Activated CD4-positive, CD25-positive, alpha-beta regulatory T cell (primary cell): ENCODE measurements at regions not wholly inside any gene's neighbourhood (a gene's known extent, or its start where the extent isn't known, plus 50 kb on each side); places are given as distances from the start of the nearest gene placed in this dataset.

Source experiments
- DNase-seq, 4 experiments: peaks; one replicate each; lab custom pipeline; 2025; lab: John Stamatoyannopoulos, UW

DNA sequence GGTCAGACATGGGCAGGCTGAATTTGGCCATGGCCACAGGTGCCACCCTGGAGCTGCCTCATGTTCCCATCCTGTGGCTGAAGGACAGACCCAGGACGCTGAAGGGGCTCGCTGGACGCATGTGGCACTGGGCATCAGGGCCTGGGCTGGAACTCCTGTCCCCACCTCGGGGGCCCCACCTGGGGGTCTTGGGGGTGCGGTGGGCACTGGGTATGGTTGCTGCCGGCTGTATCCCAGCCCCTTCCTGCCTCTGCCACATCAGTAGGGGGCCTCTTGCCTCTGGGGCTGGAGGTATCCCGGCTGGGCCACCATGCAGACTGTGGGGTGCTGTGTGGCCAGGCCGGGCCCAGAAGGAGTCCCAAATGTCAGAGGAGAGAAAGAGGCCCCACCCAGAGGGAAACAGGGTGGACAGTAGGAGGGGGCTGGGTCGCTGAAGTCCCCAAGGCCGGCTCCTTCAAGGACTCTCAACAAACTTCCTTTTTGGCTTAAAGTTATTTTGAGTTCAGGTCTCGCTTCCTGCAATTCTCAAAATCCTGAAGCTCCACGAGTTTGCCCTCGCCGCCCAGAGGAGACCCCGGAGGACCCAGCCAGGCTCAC lies 78.7 kb downstream of the SIK1 start:
- DNase-seq: no peak

DNA sequence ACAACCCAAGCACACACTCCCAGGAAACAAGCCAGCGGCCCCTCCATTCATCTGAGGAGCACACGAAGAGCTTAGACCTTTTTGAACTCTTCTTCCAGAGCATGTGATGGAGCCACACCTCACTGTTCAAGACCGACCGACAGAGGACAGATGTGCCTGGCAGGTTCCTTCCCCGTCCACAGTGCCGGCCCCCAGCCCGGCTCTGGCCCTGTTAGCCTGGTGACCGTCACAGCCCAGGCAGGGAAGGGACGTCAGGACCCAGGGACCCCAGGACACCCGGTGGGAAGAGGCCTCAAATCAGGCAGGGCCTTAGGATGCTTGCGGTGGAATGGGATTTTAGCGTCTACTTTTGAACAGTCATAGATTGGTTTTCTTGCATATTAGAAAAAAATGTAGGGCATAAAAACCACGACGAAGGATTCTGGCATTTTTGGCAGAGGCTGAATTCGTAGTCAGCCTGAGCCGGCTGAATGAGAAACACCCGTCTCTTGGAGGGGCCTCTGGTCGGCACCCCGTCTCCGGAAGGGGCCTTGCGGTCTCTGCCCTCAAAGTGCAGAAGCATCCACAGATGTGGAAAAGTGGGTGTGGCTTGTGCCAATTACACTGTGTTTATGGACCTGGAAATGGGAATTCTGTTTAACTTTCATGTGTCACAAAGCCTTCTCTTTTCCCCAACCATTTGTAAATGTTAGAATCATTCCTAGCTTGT lies 79.3 kb downstream of the SIK1 start:
- DNase-seq: no peak

DNA sequence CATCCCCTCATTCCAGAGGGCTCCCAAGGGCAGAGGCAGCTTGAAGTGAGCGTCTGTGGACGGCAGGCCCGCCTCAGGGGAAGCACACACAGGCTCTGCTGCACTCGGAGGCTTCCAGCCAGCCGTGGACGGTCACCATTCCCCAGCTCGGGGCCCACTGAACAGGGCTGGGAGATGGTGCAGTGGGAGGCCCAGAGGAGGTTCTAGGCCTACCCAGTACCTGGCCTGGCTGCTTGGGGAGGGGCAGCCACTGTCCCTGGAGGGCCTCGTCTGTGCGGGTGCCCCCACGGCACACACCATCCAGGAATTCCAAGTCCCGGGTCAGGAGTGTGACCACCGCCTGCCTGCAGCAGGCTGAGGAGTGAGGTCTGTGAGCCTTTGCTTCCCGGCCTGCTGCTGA lies 80.4 kb downstream of the SIK1 start:
- DNase-seq: no peak

DNA sequence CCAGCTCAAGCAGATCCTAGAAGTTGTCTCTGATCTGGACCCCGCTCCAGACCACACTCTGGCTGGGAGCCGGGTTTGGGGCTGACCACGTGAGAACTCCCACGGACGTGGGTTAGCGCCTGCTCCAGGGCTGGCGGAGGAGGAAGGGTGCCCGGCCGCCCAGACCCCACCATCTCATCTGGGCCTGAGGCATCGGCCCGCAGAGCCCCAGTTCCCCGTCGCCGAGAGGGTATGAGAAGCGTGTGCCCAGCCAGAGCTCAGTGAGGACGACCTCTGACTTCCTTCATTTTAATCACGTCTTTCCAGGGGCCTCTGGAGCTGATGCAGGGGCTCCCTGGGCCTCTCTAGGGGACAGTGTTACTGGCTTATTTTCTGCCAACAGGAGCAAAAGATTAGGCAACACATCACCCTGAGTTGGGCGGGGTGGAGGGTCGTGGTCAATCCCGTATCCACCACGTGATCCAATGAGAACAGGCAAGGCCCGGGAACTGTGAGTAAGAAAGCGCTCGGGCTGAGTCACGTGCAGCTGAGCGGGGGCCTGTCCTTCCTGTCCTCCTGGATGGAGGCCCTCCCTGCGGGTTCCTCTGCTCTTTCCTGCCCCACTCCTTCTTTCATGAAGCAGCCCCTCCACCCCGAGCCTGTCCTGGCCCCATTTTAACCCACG lies 81.1 kb downstream of the SIK1 start:
- no peak for DNase-seq

DNA sequence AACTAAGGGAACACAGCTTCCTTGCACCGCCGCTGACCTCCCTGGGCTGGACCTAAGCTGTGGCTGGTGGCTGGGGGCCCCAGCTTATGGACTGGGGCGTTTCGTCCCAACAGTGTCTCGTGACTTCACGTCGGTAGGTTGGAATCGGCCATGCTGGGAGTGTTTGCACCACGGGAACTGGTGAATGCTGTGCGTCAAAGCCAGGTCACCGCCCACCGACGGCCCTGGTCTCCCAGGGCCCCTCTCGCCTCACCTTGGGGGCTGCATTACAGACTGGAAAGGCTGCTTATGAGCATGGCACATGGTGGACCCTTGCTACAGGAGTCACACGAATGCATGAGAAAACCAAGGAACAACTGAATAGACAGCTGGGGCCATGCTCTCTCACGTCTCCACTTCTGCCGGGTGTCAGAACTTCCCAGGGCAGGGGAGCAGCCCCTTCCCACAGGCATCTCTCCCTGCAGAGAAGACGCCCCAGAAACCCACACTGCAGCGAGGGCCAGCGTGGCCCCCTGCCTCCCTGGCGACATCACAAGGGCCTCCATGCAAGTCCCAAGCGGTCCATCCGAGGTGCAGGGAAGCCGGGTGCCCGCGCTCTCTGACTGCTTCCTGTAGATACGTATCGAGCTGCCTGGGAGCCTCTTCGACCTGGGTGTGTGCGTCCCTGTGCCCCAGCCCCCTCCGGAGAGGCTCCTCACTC lies 81.7 kb downstream of the SIK1 start:
- DNase-seq: no peak

DNA sequence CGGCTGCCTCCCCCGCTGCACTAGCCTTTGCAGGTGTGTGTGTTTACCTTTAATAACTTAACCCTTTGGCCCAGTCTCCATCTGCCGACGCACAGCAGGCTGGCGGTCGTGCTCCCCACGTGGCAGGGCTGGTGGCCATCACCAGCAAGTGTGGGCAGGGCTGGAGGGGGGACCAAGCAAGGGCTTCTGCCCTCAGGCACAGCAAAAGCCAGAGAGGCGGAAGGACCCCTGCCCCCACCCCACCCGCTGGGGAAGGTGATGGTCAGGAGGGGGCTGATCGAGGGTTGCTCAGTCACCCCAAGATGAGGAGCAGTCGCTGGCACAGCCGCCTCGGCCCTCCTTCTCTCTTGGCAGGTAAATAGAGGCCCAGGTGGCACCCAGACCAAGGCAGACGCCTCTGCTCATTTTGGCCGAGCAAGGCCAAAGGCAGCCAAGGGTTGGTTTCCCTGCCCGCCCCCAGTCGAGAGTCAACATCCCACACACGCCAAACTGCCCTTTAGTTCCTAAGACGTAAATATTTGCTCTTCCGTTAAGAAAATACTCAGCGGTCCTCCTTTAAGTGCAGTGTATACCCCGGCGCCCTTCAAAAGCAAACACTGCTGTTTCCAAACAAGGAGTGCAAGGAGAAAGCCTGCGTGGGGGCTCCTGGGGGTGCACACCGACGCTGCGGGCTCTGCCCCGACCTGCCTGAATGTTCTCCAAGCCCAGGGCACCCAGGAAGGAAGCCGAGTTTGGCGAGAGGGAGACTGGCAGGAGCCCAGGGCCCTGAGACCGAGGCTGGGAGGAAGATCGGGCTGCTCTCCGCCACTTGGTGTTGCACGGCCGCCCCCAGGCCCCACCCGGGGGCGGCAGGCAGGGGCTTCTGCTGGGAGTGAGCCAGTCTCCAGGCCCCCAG lies 82.7 kb downstream of the SIK1 start:
- no peak for DNase-seq

DNA sequence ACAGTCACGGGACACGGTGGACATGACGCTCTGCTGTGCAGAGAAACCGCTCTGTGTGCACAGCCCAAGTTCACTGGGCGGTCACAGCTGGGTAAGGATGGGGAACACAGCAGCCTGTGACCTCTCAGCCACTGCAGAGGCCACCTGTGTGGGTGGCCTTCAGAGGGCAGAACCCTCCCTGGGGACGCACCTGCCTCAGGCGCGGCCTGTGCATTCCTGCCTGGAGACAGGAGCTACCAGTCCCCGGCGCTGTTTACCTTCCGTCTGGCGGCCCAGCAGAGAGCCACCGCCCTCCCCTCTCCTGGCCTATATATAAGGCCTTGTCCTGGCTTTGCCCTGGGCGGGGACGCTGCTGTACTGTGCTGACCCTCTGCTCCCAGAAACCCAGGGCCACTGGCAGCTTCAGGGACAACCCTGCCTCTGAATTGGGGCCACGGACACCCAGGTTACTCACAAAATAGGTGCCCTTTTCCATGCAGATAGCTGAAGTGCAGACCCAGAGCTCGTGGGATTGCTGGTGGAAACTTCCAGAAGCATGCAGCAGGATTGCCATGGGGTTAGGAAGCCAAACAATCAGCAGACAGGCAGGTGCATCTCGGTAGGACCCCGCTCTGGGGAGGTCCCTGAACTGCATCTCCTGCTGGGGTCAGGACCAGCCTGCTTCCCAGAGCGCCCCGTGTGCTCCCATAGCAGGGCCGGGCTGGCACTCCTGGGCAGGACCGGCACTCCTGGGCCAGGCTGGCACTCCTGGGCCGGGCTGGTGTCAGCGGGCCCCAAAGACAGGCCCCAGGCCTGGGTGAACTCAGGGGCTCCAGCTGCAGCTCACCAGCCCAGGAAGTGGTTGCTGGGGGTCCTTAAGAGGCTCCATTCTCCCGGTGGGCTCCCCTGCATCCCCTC lies 83.6 kb downstream of the SIK1 start:
- no peak for DNase-seq

DNA sequence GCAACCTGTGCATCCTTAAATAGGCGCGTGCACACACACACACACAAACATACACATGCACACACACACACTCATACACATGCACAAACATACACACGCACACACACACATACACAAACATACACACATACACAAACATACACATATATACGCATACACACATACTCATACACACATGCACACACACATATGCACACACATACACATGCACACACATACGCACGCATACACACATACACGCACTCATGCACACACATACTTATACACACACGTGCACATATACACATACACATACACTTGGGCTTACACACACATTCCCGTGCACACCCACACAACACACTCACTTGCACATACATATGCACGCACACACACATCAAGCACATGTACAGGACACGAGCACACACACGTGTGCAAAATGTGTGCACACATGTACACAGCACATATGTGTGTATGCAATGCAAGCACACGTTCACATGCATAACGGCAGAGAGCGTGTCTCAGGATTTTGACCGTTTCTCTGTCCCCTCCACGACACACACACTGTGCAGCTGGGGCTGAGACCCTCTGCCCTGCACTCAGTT lies 84.5 kb downstream of the SIK1 start:
- no peak for DNase-seq

DNA sequence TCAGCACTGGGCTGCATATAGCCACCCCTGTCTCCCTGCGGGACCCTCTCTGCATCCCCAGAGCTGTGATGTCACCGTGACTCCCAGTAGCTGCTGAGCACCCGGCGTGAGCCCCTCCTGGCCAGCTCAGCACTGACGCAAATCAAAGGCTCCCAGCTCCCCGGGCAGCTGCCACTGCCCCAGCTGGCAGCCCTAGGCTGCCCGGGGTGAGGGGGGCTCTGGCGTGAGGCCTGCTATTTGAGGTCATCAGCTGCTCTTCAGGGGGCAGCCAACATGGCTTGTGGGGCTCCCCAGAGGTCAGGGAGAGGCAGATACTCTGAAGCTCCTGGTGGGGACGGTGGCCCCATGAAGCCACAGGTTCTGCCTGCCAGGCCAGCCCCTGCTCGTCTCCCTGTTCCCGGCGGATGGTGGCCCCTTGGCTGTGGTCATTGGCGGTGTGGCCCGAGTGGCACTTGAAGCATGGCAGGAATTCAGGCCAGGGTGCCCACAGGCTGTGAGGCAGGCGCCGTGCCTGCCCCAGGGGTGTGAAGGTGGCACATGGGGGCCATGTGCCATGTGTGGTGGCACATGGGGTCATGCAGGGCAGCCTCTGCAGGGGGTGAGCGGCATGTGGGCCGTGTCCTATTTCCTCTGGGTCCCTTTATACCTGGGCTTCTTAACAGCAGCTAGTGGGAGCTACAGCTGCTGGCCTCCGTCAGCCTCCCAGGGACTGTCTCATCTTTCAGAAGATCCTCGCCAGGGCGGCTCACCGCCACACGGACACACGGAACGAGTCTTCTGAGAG lies 85.4 kb downstream of the SIK1 start:
- DNase-seq: no peak

DNA sequence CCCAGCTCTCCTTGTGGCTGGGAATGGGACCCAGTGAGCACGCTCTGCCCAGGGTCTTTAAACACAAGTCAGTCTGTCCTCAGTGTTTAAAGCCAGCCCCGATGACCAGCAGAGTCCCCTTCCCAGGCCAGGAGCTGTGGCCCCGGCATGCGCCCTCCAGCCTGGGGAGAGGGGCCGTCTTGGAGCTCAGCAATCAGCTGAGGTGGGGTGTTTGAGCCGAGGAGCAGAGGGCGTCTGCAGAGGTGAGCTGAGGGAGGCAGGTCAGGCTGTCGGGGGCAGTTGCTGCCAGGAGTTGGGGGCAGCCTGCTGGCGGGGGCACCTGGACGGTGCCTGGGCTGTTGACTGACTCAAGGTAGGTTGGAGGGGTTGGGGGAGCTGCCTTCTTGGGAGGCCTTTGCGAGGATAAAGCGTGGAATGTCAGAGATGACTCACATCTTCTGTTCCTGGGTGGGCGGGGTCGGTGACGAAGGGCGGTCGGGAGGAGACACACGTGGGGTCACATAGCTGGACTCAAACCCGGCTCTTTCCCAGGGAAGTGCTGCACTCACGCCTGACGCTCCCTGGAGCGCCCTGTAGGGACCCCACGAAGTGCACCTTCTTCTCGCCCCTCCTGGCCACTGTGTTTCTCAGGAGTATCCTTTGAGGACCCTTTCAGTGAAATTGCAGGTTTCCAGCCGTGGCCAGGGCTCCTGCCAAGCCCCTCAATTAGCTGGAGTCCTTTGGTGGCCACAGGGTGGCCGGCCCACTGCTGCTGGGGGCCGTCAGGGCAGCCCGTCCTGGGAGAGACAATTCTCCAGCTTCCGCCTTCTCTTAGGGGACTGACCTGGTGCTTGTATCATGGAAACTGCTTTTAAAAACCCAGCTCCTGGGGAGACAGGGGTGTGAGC lies 86.2 kb downstream of the SIK1 start:
- no peak for DNase-seq

DNA sequence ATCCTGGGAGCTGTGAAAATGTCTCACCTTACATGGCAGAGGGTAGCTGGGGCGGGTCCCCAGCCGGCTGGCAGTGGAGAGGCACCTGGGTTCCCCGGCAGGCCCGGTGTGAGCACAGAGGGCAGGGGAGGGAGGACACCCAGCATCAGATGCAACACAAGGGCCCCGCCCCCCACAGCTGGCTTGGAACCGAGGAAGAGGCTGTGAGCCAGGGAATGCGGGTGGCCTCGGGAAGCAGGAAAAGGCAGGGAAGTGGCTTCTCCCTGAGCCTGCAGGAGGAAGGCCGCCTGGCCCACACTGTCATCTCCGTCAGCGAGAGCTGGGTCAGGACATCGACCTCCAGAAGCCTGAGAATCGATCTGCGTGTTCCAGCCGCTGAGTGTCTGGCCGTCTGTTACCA lies 87.3 kb downstream of the SIK1 start:
- no peak for DNase-seq

DNA sequence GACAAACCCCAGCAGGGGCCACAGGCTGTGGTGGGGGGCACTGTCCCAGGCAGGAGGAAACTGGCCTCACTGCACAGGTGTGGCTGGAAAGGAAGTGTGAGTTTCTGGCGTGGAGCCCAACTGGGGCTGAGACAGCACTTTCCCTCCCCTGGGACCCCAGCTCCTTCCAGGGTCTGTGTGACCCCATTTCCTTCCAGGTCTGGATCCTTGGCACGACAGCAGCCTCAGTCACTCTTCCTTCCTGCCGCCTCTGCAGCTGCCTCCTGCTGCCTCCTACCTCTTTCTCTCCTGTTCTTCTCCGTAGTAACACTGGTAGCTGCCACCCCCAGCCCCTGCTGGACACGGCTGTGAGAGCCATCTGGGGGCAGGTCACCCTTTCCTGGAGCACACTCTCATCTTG lies 88.0 kb downstream of the SIK1 start:
- no peak for DNase-seq

DNA sequence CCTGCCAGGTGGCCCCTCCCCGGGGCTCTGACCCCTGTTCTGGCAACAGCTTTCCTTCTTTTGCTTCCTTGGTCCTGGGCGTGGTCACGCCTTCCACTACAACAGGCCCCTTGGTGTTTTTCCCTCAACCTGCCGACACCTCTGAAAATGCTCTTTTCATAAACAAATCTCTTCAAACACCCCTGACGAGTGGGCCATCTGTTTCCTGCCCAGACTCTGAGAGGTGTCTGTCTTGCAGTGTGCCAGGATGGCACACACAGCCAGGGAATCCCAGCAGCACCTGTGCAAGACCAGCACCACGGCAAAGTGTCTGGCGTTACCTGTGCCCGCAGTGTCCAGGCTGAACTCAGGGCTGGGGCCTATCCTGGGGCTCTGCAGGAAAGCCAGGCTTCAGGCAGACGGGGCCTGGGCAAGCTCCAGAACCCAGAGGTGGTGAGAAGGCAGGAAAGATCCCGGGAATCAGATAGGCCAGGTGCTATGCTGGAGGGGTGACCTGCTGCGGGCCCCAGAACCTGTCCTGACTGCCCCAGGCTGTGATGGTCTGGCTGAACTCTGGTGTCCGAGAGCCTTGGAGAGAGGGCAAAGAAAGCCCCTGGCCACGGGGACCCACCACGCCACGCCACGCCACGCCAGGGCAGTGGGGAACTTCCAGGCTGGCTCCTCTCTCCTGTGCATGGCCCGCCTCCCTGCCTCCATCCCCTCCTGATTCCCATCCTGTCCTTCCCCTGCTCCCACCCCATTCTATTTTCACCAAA lies 88.9 kb downstream of the SIK1 start:
- no peak for DNase-seq

DNA sequence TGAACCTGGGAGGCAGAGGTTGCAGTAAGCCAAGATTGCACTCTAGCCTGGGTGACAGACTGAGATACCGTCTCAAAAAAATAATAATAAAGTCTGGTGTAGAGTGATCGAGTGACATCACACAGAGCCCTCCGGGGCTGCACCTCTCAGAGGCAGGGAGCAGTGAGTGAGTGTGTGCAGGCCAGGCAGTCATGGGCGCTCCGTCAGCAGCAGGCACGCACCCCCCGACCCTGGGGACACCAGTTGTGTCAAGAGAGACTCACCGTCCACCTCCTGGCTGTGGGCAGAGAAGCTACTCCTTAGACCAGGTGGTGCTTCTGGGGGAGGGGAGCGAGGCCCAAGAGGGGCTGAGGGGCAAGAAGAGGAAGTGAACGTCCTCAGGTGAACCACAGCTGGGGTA lies 91.8 kb downstream of the SIK1 start:
- no peak for DNase-seq

DNA sequence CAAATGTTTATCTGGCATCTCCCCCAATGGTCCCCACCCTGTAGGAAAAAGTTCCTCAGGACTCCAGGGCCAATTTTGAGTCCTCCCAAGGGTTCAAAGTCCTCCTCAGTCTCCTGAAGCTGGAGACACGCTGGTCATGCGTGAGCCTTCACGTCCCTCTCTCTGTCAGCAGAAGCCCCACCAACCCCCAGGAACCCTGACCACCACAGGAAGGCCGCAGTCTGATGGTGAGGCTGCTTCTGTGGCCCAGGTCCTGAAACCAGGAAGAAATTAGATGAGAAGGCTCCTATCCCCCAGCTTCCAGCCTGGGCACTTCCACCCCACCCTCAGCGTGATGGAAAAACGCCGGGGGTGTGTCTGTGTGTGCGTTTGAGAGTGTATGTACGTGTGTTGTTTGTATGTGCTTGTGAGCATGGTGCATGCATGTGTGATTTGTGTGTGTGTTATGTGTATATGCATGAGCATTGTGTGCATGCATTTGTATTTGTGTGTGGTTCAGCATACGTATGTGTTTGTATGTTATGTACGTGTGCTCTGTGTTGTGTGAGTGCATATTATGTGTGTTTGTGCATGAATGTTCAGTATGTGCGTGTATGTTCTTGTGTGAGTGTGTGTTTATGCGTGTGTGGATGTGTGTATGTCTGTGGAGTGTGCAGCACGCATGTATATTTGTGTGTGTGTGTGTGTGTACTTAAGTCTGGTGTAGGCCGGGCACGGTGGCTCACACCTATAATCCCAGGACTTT lies 92.5 kb downstream of the SIK1 start:
- no peak for DNase-seq

DNA sequence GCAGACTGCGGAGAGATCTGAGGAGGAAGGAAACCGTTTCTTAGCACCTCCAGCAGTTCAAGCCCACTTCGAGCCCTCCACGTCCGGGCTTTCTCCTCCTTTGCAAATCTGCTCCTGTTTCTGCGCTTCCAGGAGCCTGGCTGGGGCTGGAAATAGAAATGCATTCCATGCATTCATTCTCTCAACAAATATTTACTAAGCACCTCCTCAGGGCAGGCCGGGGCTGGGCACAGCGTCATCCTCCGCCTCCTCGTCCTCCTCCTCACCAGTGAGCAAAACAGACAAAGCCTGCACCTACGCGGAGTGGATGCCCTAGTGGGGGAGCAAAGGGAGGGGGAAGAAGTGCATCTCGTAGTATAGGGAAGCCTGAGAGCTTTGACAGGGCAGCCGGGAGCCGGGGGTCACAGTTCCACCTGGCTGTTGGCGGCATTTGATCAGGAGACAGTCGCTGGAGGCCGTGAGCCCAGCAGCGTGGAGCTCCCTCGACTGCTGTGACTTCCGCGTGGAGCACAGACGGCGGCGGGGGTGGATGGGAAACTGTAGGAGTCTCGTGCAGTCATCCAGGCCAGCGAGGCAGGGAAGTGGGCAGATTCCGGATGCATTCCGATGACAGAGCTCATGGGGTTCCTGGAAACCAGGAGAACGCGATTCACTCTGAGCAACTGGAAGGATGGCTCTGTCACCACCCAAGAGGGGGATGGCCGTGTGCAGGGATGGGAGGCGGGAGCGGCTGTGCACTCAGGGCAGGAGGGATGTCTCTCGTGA lies 93.5 kb downstream of the SIK1 start:
- DNase-seq: no peak
